GM15510 (cell line): ENCODE measurements at regions not wholly inside any gene's neighbourhood (a gene's known extent, or its start where the extent isn't known, plus 50 kb on each side); places are given as distances from the start of the nearest gene placed in this dataset.

Experiments
- POLR2A ChIP-seq: IDR thresholded peaks from 3 replicates; pipeline ENCODE4 v1.6.1; 2011; ENCODE audit warnings: borderline replicate concordance; ENCODE audit not compliant: insufficient read length; ENCODE audit errors: extremely low read depth

DNA sequence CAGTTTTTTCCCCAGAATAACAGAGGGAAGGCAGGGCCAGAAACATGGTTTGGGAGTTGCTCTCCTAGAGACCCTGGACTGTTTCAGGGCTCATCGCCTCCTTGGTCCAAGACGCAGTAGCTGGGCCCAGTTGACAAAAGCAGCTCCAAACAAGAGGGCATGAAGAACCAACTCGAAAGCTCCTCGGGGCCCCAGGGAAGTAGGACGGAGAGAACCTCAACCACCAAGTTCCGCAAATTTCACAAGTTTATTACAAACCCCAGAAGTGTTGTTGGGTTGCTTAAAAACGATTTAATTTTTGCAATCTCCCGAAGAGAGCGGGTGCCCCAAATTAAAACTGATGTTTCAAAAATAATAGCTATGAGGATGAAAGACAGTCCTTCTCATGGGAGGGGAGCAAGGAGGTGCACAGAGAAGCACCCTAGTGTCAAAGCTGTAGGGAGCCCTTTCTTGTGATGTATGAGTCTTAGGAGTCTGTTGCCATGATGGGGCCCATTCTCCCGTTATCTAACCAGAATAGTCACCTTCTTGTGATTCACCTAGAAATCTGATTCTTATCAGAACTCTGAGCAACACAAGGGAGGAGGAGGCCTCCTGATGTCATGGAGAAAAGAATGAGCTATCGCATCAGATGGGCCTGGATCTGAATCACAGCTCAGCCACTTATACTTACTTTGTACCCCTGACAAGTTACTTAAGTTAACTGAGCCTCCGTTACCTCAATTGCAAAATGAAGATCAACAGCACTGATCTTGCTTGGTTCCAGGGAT, 165.7 kb upstream of the IRF2BP2 start:
- TF ChIP-seq POLR2A = no peak

DNA sequence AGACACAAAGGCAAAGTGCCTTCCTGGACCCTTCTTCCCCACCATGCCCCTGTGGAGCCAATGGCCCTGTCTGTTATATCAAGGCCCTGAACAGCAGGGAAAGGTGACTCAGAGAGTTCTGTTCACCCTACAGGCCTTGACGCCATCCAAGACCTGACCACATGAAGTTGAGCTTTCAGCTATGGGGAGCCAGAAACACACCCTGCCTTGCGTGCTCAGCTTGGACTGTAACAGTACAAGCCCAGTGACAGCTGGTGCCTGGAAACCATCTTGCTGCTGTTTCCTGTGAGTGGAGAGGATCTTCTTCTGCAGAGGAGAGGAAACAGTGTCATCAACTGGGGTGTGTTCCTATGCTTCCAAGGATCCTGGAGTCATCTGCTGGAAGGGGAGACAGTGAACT, 165.0 kb upstream of the IRF2BP2 start:
- no peak for TF ChIP-seq POLR2A

DNA sequence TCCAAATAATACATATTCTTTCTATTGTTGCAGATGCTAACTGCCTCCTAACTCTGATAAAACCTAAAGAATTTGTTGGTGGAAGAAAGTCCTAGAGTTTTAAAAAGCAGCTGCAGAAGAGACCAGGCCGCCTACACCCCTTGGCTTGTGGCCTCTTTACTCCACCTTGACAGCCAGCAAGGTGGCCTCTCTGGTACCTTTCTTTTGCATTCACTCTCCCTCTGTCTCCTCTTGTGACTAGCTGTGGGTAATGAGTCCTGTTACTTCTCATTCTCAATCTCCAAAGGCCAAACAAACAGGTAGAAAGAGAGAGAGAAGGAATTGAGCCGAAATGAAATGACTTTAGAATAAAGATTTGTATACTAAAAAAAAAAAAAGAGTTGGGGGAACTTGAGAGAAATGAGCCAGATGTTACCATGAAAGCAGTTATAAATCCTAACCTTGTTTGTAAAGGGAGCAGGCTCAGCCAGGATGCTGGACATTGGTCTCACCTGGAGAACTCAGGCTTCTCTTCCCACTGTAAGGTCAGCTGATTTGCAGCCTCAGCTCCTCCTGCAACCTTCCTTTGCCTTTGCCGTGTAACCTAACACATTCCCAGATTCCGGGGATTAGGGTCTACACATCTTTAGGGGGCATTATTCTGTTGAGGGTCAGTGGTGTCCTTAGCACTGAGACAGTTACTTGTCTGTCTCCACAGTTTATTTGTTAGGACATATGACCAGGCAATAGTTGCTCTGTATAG, 164.1 kb upstream of the IRF2BP2 start:
- TF ChIP-seq POLR2A = no peak

DNA sequence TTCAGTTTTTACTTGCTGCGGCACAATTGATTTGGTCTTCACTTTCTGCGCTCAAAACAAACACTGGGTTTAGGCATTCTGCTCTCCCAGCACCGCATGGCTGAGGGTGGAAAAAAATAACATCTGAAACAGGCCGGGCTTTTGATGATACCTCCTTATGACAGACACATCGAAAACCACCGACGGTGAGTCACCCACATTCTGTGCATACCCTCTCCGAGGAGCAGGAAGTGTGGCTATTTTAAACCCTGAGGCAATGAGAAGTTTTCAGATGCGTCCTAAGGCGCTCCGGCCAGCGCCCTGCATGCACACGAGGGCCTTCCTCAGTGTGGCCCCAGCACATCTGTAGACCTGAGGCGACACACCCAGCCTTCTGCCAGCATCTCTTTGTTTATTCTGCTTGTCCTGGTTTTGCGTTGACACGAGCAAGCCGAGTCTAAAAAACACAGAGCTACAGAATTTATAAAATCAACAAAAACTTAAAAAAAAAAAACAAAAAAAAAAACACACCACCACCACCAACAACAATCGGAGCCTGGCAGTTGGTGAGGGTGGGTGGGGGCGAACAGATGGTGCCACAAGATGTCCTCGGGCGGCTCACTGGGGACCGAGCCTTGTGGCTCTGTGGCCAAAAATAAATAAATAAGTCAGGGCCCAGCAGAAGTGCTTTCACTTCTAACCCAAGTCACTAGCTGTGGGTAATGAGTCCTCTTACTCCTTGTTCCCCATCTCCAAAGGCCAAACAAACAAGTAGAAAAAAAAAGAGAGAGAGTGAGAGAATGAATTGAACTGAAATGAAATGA, 162.6 kb upstream of the IRF2BP2 start:
- TF ChIP-seq POLR2A = peak; percentile 45

- TF ChIP-seq POLR2A = no peak
Measured at GRCh38 chr1:234771642-234772344, 161.8 kb upstream of the IRF2BP2 start.

DNA sequence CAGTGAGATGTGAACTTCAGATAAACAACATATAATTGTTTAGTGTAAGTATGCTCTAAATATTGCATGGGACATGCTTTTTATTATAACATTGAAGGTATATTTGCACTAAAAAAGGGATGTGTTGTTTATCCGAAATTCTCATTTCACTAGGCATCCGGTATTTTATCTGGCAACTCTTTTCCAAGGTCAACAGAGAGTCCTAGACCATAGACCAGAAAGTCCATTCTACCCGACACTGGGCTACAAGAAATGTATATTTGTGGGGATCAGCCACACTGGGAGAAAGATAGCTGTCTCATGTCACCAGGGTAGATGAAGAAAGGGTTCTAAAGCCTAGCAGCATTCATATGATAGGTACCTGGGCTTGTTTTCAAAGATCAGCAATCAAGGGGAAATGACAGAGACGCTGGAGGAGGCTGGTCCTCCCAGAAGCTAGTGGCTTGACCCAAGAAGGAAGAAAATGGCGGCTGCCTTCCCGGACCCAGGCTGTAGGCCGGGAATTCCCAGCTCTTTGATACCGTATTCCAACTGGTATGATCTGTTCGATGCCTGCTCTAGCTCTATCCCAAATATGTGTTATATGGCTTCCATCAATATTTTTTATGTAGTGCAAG, 161.1 kb upstream of the IRF2BP2 start:
- no peak for TF ChIP-seq POLR2A

GRCh38 chr1:234769986-234770795, 160.2 kb upstream of the IRF2BP2 start:
- no peak for TF ChIP-seq POLR2A

- TF ChIP-seq POLR2A = no peak
Measured at GRCh38 chr1:234769284-234769985, 159.5 kb upstream of the IRF2BP2 start.

DNA sequence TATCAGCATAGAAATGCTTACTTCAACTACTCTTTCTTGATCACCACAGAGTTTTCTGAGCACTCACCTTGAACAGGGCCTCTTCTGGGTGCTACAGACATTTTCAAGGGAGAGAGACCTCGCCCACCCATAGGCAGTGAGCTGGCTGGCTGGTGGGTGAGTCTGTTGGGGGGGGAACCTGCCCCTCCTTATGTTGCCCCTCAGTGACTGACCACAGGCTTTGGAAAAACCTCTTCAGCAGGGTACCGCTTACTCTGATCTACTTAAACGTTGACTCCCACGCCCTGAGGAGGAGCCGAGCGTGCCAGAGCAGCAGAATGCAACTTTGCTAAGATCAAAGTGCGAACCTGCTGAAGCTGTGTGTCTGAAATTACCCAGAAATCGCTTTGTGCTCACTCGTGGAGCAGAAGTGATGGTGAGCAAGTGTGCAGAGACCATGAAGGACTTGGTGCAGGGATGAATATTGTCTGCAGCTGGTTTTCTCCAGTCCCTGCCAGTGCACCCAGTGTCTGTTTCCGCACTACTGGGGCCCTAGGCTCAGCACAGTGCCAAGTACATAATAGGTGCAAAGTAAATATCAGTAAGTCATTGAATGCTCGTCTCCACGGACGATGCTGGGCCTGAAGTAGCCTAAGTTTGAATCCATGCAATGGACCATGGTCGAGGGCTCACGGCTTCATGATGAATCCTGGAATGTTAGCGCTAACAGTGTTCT, 158.7 kb upstream of the IRF2BP2 start:
- no peak for TF ChIP-seq POLR2A

DNA sequence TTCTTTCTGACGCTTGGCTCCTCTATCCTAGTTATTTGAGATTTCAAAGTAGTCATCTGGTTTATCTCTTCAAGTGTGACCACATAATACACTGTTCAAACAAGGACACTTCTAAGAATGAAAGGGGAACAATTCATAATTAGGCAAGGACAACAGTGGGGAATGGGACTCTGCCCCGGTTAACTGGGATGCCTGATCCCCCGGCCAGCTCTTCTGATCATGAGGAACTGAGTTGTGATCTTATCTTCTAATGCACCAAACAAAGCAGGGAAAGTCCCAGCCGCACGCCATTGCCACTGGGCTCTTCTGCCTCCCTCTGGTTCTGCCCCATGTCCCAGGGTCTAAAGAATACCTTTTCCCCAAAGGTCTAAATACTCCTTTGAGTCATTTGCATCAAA, 158.2 kb upstream of the IRF2BP2 start:
- no peak for TF ChIP-seq POLR2A

GRCh38 chr1:234765672-234766071, 155.7 kb upstream of the IRF2BP2 start:
- TF ChIP-seq POLR2A = no peak

GRCh38 chr1:234765181-234765580, 155.2 kb upstream of the IRF2BP2 start:
- no peak for TF ChIP-seq POLR2A
